ENCODE measurements at regions not wholly inside any gene's neighbourhood (a gene's known extent, or its start where the extent isn't known, plus 50 kb on each side); places are given as distances from the start of the nearest gene placed in this dataset.
A peak's percentile ranks its signal among the peaks of the same experiment; 100 is the strongest.
"Not testable (repeated sequence)": the region's sequence is repeated elsewhere in the genome, so short reads cannot be mapped to it uniquely, and the experiment has no call there.

DNA sequence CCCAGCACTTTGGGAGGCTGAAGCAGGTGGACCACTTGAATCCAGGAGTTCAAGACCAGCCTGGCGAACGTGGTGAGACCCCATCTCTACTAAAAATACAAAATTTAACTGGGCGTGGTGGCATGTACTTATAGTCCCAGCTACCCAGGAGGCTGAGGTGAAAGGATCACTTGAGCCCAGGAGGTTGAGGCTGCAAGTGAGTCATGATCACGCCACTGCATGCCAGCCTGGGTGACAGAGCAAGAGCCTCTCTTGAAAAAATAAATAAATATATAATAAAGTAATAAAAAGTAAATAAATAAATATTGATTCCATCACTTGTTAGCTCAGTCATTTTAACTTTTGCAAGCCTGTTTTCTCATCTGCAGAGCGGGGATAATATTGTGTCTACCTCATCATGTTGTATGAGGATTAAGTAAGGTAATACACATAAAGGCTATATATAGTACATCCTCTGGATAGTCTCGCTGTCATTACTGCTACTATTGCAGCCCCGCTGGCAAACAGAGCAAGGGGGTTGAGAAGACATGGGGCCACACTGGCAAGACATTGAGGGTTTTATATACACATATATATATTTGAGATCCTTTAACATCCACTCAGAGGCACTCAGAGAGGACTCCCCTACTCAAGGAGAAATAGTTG, 210.9 kb downstream of the C9orf152 start:
- Histone ChIP-seq H3K9me3 (no peaks in the 10 kb centered on the region; the same call in 2 of the 3 replicates), H3K27ac (no peak overlapping the region), H3K4me3 (no peak overlapping the region), H3K4me2 (no peak overlapping the region), H3K4me1 (no peaks in the 10 kb centered on the region)
- POLR2A ChIA-PET: no interaction called here
- no peak for TF ChIP-seq FOSB (CRISPR knock-in tag; IDR thresholded peaks at IDR 0.05)
- TF ChIP-seq KDM5A (IDR thresholded peaks at IDR 0.05): no peak
- TF ChIP-seq, protein P1, sequence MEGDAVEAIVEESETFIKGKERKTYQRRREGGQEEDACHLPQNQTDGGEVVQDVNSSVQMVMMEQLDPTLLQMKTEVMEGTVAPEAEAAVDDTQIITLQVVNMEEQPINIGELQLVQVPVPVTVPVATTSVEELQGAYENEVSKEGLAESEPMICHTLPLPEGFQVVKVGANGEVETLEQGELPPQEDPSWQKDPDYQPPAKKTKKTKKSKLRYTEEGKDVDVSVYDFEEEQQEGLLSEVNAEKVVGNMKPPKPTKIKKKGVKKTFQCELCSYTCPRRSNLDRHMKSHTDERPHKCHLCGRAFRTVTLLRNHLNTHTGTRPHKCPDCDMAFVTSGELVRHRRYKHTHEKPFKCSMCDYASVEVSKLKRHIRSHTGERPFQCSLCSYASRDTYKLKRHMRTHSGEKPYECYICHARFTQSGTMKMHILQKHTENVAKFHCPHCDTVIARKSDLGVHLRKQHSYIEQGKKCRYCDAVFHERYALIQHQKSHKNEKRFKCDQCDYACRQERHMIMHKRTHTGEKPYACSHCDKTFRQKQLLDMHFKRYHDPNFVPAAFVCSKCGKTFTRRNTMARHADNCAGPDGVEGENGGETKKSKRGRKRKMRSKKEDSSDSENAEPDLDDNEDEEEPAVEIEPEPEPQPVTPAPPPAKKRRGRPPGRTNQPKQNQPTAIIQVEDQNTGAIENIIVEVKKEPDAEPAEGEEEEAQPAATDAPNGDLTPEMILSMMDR (IDR thresholded peaks at IDR 0.05): no peak
- TF ChIP-seq, protein P2, sequence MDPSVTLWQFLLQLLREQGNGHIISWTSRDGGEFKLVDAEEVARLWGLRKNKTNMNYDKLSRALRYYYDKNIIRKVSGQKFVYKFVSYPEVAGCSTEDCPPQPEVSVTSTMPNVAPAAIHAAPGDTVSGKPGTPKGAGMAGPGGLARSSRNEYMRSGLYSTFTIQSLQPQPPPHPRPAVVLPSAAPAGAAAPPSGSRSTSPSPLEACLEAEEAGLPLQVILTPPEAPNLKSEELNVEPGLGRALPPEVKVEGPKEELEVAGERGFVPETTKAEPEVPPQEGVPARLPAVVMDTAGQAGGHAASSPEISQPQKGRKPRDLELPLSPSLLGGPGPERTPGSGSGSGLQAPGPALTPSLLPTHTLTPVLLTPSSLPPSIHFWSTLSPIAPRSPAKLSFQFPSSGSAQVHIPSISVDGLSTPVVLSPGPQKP (IDR thresholded peaks at IDR 0.05; ENCODE audit: low read depth, low read length): no peak
- no peak for TF ChIP-seq EHF (CRISPR knock-in tag; IDR thresholded peaks at IDR 0.05)
- TF ChIP-seq FOXS1 (CRISPR knock-in tag; IDR thresholded peaks at IDR 0.05): no peak
- no peak for TF ChIP-seq EHMT2 (IDR thresholded peaks at IDR 0.05; ENCODE audit: low read depth)
- TF ChIP-seq HOXB5 (CRISPR knock-in tag; IDR thresholded peaks at IDR 0.05): no peak
- TF ChIP-seq POLR2A (IDR thresholded peaks at IDR 0.05; ENCODE audit: low read length): no peak
- no peak for TF ChIP-seq MAFK (IDR thresholded peaks at IDR 0.05; ENCODE audit: partially characterized antibody)
- no peak for TF ChIP-seq MAZ (IDR thresholded peaks at IDR 0.05; ENCODE audit: borderline replicate concordance, low read depth, low read length)
- no peak for TF ChIP-seq HOXA7 (CRISPR knock-in tag; IDR thresholded peaks at IDR 0.05)
- no peak for TF ChIP-seq EP300 (IDR thresholded peaks at IDR 0.05)
- DNase-seq (ENCODE audit: low read depth in 1 of 2, low spot score in 1 of 2) (no peak), ATAC-seq (no peak), FAIRE-seq (no peak)
- WGBS (ENCODE audit: missing lambda C conversion rate): 57% methylated on average over 7 of the region's 7 CpGs
- CTCF ChIA-PET: interaction anchor here (0.7 to 1.6 kb wide), 3 partner anchors 11 to 157 kb away, joined by 3 to 4 read pairs (median 3); no protein-coding TSS in a partner anchor

DNA sequence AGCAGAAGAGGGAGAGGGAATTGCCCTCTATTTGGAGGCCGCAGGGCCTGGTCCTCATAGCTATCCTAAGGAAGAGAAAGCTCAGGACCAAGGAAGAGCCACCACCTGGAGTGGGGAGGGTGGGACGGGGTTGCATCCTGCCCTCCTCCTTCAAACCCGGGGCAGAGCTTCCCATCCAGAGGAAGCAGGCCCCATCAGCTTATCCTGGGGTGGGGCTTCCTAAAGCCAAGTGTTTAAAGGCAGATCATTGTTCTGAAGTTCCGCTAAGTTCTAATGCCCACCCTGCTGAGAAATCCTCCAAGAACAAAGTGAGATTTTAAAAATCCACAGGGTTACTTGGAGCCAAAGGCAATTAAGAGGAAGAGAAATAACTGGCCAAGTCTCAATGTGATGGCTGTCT, 210.3 kb downstream of the C9orf152 start:
- FAIRE-seq: no peak
- 59% methylated on average over 3 of the region's 4 CpGs for WGBS (ENCODE audit: missing lambda C conversion rate)

DNA sequence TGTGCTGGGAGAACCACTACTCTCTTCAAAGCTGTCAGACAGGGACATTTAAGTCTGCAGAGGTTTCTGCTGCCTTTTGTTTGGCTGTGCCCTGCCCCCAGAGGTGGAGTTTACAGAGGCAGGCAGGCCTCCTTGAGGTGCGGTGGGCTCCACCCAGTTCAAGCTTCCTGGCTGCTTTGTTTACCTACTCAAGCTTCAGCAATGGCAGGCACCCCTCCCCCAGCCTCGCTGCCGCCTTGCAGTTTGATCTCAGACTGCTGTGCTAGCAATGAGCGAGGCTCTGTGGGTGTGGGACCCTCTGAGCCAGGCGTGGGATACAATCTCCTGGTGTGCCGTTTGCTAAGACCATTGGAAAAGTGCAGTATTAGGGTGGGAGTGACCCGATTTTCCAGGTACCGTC, 202.4 kb downstream of the C9orf152 start:
- peak overlapping the region; percentile 41; the same call in 1 of the 3 replicates for H3K4me2 ChIP-seq
- DNase-seq (ENCODE audit: low read depth in 1 of 2, low spot score in 1 of 2); H3K27ac ChIP-seq; POLR2A ChIA-PET; CTCF ChIA-PET; H3K4me3 ChIP-seq; FAIRE-seq; ATAC-seq; H3K4me1 ChIP-seq; H3K9me3 ChIP-seq: not testable (repeated sequence)
- WGBS (ENCODE audit: missing lambda C conversion rate): 28% methylated on average over 6 of the region's 8 CpGs

More for the DNA sequence above, 210.3 kb downstream of the C9orf152 start:
- Histone ChIP-seq H3K4me1 (no peaks in the 10 kb centered on the region), H3K4me3 (no peak overlapping the region), H3K9me3 (no peaks in the 10 kb centered on the region; the same call in 2 of the 3 replicates), H3K27ac (no peak overlapping the region), H3K4me2 (no peak overlapping the region)
- ChIA-PET POLR2A (no interaction called here), CTCF (interaction anchor here (0.8 to 1.6 kb wide), 2 partner anchors 12 to 34 kb away, joined by 3 to 4 read pairs; no protein-coding TSS in a partner anchor)
- ATAC-seq (no peak), DNase-seq (ENCODE audit: low read depth in 1 of 2, low spot score in 1 of 2) (no peak)
- TF ChIP-seq CEBPB (IDR thresholded peaks at IDR 0.05): no peak
- TF ChIP-seq KDM5A (IDR thresholded peaks at IDR 0.05): no peak
- TF ChIP-seq JUN (IDR thresholded peaks at IDR 0.05): no peak
- TF ChIP-seq ZNF302 (CRISPR knock-in tag; IDR thresholded peaks at IDR 0.05): no peak
- TF ChIP-seq HOXA7 (CRISPR knock-in tag; IDR thresholded peaks at IDR 0.05): no peak
- TF ChIP-seq RAD21 (conservative IDR thresholded peaks at IDR 0.05 in 1 of 2, IDR thresholded peaks at IDR 0.05 in 1 of 2): no peak
- no peak for TF ChIP-seq TFCP2L1 (CRISPR knock-in tag; IDR thresholded peaks at IDR 0.05)
- TF ChIP-seq CHD4 (IDR thresholded peaks at IDR 0.05; ENCODE audit: borderline replicate concordance): no peak
- TF ChIP-seq, protein P3, sequence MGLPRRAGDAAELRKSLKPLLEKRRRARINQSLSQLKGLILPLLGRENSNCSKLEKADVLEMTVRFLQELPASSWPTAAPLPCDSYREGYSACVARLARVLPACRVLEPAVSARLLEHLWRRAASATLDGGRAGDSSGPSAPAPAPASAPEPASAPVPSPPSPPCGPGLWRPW (IDR thresholded peaks at IDR 0.05): no peak
- no peak for TF ChIP-seq HOXB13 (CRISPR knock-in tag; IDR thresholded peaks at IDR 0.05; ENCODE audit: low read depth)

Measured in A549 (cell line).